Activated CD4-positive, alpha-beta T cell treated with anti-CD3 and anti-CD28 coated beads for 36 hours (primary cell): ENCODE measurements at regions not wholly inside any gene's neighbourhood (a gene's known extent, or its start where the extent isn't known, plus 50 kb on each side); places are given as distances from the start of the nearest gene placed in this dataset.

ENCODE experiments used
- ATAC-seq: fragments of 200-7000 bp; cut with Tn5 transposase; one replicate; pipeline ENCODE4 v1.10.0; 2021; ENCODE audit warnings: mild to moderate bottlenecking, moderate library complexity
- CTCF ChIA-PET: fragments of 350-600 bp; sonication (Branson Sonifier 250); formaldehyde crosslinking; loops from one replicate; lab custom pipeline; 2021; ENCODE audit warnings: antibody characterized with exemption; lab: Charles Lee
- POLR2A ChIA-PET: fragments of 350-600 bp; sonication (Branson Sonifier 250); formaldehyde crosslinking; loops from one replicate; lab custom pipeline; 2021; ENCODE audit warnings: antibody characterized with exemption, inconsistent platforms; lab: Charles Lee
- DNase-seq: peaks from one replicate; pipeline ENCODE4 v3.0.0-alpha.2; 2020
- H3K27ac Mint-ChIP-seq: one replicate; pipeline ENCODE4 v1.8.0; 2021; ENCODE audit warnings: mixed read lengths
- H3K27me3 Mint-ChIP-seq: one replicate; pipeline ENCODE4 v1.8.0; 2021; ENCODE audit warnings: mixed read lengths
- H3K36me3 Mint-ChIP-seq: one replicate; pipeline ENCODE4 v1.8.0; 2021; ENCODE audit warnings: low read depth, mixed read lengths
- H3K4me1 Mint-ChIP-seq: one replicate; pipeline ENCODE4 v1.8.0; 2021; ENCODE audit warnings: mixed read lengths
- H3K4me3 Mint-ChIP-seq: one replicate; pipeline ENCODE4 v1.8.0; 2021; ENCODE audit warnings: mild to moderate bottlenecking, moderate library complexity, mixed read lengths
- H3K9me3 Mint-ChIP-seq: one replicate; pipeline ENCODE4 v1.8.0; 2021; ENCODE audit warnings: low read depth, mixed read lengths
- intact Hi-C, 2 experiments: fragments of 100-400 bp; cut with DNase I in 1 of 2; cut with micrococcal nuclease in 1 of 2; formaldehyde crosslinking; loops; one replicate each; pipeline versions ENCODE4 v1.14.2 to v1.15.1; 2022 to 2024; cut with DNase I, micrococcal nuclease

- Mint-ChIP-seq H3K36me3 (peaks cover 2% of the 10 kb centered on the region), H3K9me3 (peaks cover 15% of the 10 kb centered on the region), H3K27me3 (peaks cover 18% of the 10 kb centered on the region), H3K27ac (no peak overlapping the region), H3K4me1 (no peaks in the 10 kb centered on the region), H3K4me3 (no peak overlapping the region)
- intact Hi-C loops = no loop called here
- DNase-seq (no peak), ATAC-seq (no peak)
- ChIA-PET CTCF (no interaction called here), POLR2A (no interaction called here)
Measured at GRCh38 chr10:107915215-107915610, 750.7 kb upstream of the SORCS1 start.

- CTCF ChIA-PET = no interaction called here
- no peak overlapping the region for H3K4me3 Mint-ChIP-seq
Measured at GRCh38 chr10:107914450-107915214, 750.1 kb upstream of the SORCS1 start.

GRCh38 chr10:107913317-107914294, 749.1 kb upstream of the SORCS1 start:
- Mint-ChIP-seq H3K36me3 (no peaks in the 10 kb centered on the region), H3K4me1 (no peaks in the 10 kb centered on the region), H3K4me3 (no peak overlapping the region), H3K9me3 (peaks cover 8% of the 10 kb centered on the region), H3K27me3 (peaks cover 18% of the 10 kb centered on the region), H3K27ac (no peak overlapping the region)
- ChIA-PET CTCF (no interaction called here), POLR2A (no interaction called here)
- intact Hi-C loops = no loop called here
- DNase-seq (no peak), ATAC-seq (no peak)

More at GRCh38 chr10:107914450-107915214, 750.1 kb upstream of the SORCS1 start:
- no peak for ATAC-seq
- DNase-seq = no peak
- intact Hi-C loops = no loop called here
- no peaks in the 10 kb centered on the region for H3K4me1 Mint-ChIP-seq
- H3K27me3 Mint-ChIP-seq = peaks cover 18% of the 10 kb centered on the region
- no peak overlapping the region for H3K27ac Mint-ChIP-seq
- POLR2A ChIA-PET = no interaction called here
- H3K36me3 Mint-ChIP-seq = peaks cover 2% of the 10 kb centered on the region
- peaks cover 15% of the 10 kb centered on the region for H3K9me3 Mint-ChIP-seq

GRCh38 chr10:107901076-107901475, 736.6 kb upstream of the SORCS1 start:
- intact Hi-C loops = no loop called here
- no peaks in the 10 kb centered on the region for H3K36me3 Mint-ChIP-seq
- H3K4me1 Mint-ChIP-seq = no peaks in the 10 kb centered on the region
- H3K27me3 Mint-ChIP-seq = no peaks in the 10 kb centered on the region
- peaks cover 3% of the 10 kb centered on the region for H3K9me3 Mint-ChIP-seq
- DNase-seq = no peak
- no peak overlapping the region for H3K4me3 Mint-ChIP-seq
- no peak overlapping the region for H3K27ac Mint-ChIP-seq
- ATAC-seq = no peak
- CTCF ChIA-PET = no interaction called here
- POLR2A ChIA-PET = no interaction called here

GRCh38 chr10:107900131-107900530, 735.6 kb upstream of the SORCS1 start:
- CTCF ChIA-PET = no interaction called here
- Mint-ChIP-seq H3K27ac (no peak overlapping the region), H3K9me3 (peaks cover 3% of the 10 kb centered on the region), H3K4me1 (no peaks in the 10 kb centered on the region), H3K4me3 (no peak overlapping the region), H3K36me3 (no peaks in the 10 kb centered on the region), H3K27me3 (no peaks in the 10 kb centered on the region)
- intact Hi-C loops = no loop called here
- POLR2A ChIA-PET = no interaction called here
- DNase-seq (no peak), ATAC-seq (no peak)

- H3K36me3 Mint-ChIP-seq = no peaks in the 10 kb centered on the region
- ChIA-PET CTCF (no interaction called here), POLR2A (no interaction called here)
- intact Hi-C loops = no loop called here
- H3K9me3 Mint-ChIP-seq = peaks cover 3% of the 10 kb centered on the region
- H3K4me1 Mint-ChIP-seq = no peaks in the 10 kb centered on the region
- H3K27me3 Mint-ChIP-seq = no peaks in the 10 kb centered on the region
- ATAC-seq (no peak), DNase-seq (no peak)
- no peak overlapping the region for H3K4me3 Mint-ChIP-seq
- no peak overlapping the region for H3K27ac Mint-ChIP-seq
Measured at GRCh38 chr10:107899502-107900062, 735.1 kb upstream of the SORCS1 start.

GRCh38 chr10:107899075-107899474, 734.6 kb upstream of the SORCS1 start:
- ChIA-PET POLR2A (no interaction called here), CTCF (interaction anchor here (0.6 kb wide), 1 partner anchor 131 kb away, joined by 4 read pairs; no protein-coding TSS in a partner anchor)
- H3K36me3 Mint-ChIP-seq = no peaks in the 10 kb centered on the region
- peaks cover 3% of the 10 kb centered on the region for H3K9me3 Mint-ChIP-seq
- no peaks in the 10 kb centered on the region for H3K27me3 Mint-ChIP-seq
- DNase-seq (no peak), ATAC-seq (no peak)
- intact Hi-C loops = no loop called here
- H3K4me1 Mint-ChIP-seq = no peaks in the 10 kb centered on the region
- no peak overlapping the region for H3K27ac Mint-ChIP-seq
- no peak overlapping the region for H3K4me3 Mint-ChIP-seq

- intact Hi-C loops = no loop called here
- POLR2A ChIA-PET = no interaction called here
- ATAC-seq (no peak), DNase-seq (no peak)
- CTCF ChIA-PET = no interaction called here
- H3K9me3 Mint-ChIP-seq = peaks cover 6% of the 10 kb centered on the region
- H3K36me3 Mint-ChIP-seq = no peaks in the 10 kb centered on the region
- H3K27ac Mint-ChIP-seq = no peak overlapping the region
- no peaks in the 10 kb centered on the region for H3K4me1 Mint-ChIP-seq
- no peak overlapping the region for H3K4me3 Mint-ChIP-seq
- no peaks in the 10 kb centered on the region for H3K27me3 Mint-ChIP-seq
Measured at GRCh38 chr10:107898392-107898791, 733.9 kb upstream of the SORCS1 start.

- no peaks in the 10 kb centered on the region for H3K36me3 Mint-ChIP-seq
- intact Hi-C loops = no loop called here
- DNase-seq (no peak), ATAC-seq (no peak)
- POLR2A ChIA-PET = no interaction called here
- no peaks in the 10 kb centered on the region for H3K27me3 Mint-ChIP-seq
- no peak overlapping the region for H3K27ac Mint-ChIP-seq
- peaks cover 6% of the 10 kb centered on the region for H3K9me3 Mint-ChIP-seq
- CTCF ChIA-PET = no interaction called here
- H3K4me3 Mint-ChIP-seq = no peak overlapping the region
- no peaks in the 10 kb centered on the region for H3K4me1 Mint-ChIP-seq
Measured at GRCh38 chr10:107894516-107894915, 730.0 kb upstream of the SORCS1 start.

- POLR2A ChIA-PET = no interaction called here
Measured at GRCh38 chr10:107889105-107889504, 724.6 kb upstream of the SORCS1 start.

GRCh38 chr10:107880185-107880584, 715.7 kb upstream of the SORCS1 start:
- ChIA-PET CTCF (no interaction called here), POLR2A (no interaction called here)
- H3K36me3 Mint-ChIP-seq = no peaks in the 10 kb centered on the region
- DNase-seq = no peak
- ATAC-seq = no peak
- H3K4me3 Mint-ChIP-seq = no peak overlapping the region
- no peaks in the 10 kb centered on the region for H3K4me1 Mint-ChIP-seq
- no peak overlapping the region for H3K27ac Mint-ChIP-seq
- H3K27me3 Mint-ChIP-seq = no peaks in the 10 kb centered on the region
- intact Hi-C loops = no loop called here
- peaks cover 17% of the 10 kb centered on the region for H3K9me3 Mint-ChIP-seq

More at GRCh38 chr10:107889105-107889504, 724.6 kb upstream of the SORCS1 start:
- H3K4me1 Mint-ChIP-seq = no peaks in the 10 kb centered on the region
- H3K9me3 Mint-ChIP-seq = peaks cover 18% of the 10 kb centered on the region
- CTCF ChIA-PET = no interaction called here
- H3K4me3 Mint-ChIP-seq = no peak overlapping the region
- no peaks in the 10 kb centered on the region for H3K36me3 Mint-ChIP-seq
- no peak overlapping the region for H3K27ac Mint-ChIP-seq
- H3K27me3 Mint-ChIP-seq = no peaks in the 10 kb centered on the region
- intact Hi-C loops = no loop called here
- no peak for ATAC-seq
- DNase-seq = no peak
